ENCODE measurements at regions not wholly inside any gene's neighbourhood (a gene's known extent, or its start where the extent isn't known, plus 50 kb on each side); places are given as distances from the start of the nearest gene placed in this dataset.
"Not testable (repeated sequence)": the region's sequence is repeated elsewhere in the genome, so short reads cannot be mapped to it uniquely, and the experiment has no call there.

DNA sequence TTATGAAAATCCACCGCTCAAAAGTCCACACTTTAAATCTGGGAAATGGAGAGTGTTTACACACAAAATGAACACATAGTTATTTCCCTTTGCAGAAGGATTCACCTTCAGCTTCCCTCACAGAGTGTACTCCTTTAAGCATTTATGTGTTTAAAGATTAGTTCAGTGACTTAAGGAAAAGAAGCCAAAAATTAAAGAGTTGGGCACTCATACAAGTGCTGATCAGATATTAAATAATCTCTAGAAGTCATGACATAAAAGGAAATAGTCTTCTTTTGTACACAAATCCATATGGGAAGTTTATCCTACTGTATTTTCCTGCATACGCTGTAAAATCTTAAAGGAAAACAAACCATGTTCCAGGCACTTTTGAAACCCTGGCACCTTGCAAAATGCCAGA lies 174.2 kb downstream of the LNPK start:
- no peak for DNase-seq

DNA sequence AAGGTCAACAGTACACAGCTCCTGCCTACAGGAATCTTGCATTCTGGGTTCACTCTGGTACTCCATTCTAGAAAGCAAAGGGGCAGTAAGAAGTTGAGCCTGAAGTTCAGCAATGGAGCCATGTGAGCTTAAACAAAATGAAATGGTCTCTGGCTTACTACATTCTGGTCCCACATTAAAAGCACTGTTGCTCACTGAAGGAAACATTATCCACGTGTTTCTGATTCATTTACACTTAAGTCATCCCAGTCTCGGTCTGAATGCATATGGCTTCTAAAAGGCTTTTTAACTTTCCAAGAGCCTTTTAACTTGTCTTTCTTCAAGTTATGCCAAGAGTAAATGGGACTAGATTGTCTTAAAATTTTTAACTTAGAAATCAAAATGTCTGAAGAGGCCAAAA lies 177.8 kb downstream of the LNPK start:
- no peak for DNase-seq

DNA sequence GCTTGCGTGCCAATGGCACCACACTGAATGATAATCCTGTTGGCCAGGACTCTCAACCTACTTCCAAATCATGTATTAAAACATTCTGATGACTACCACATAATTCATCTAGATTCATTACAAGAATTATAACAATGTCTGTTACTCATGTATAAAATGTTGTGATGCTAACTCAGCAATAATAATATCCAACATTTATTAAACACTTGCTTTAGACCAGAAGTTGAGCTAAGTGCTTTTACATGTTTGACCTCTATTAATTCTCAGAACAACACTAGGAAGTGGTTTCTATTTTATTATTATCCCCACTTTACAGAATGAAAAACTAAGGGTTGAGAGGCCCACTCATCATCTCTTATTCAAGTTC lies 178.4 kb downstream of the LNPK start:
- DNase-seq = no peak

DNA sequence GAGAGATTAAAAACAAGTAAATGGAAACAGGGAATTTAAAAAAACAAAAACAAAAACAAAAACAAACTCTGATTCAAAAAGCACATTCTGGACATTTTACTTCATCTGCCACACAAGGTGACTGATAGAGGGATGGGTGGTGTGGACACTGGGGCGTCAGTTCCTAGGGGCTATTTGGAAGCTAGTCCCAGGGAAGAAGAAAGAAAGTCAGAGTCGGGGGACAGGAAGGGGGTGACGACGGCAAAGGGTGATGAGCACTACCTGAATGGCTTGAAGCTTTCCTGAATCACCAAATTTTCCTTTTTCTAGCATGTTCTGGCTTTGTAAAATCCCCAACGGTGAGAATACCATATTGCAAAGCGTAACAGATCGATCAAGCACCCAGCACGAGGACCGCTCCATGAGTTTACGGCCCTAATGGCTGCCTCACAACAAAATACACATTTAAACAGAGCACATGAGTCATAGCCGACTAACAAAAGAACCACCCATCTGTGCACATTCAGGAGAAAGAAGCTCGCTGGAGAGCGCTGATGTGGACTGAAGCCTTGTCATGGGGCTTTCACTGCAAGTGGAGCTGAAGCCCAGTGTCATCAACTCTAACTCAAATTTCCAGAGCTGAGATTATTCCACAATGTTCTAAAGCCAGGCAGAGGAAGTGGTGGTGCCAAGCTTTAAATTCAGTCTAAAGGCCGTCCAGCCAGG lies 178.9 kb downstream of the LNPK start:
- DNase-seq = no peak

DNA sequence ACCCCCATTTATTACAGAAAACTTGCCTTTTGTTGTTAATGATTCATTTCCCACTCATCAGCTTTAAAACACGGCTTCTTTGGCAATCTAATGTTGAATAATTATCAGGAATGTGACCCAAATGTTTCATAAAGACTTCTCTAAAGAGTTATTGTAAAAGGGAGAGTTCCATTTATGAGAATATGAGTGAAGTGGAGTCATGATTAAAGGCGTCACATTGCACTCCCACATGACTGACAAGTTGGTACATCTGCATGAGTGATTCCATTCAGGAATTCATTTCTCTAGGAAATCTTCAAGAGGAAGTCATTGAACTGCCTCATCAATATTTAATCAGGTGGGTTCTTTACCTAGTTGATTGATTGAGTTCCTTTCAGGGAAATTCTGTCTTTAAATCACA lies 184.8 kb downstream of the LNPK start:
- DNase-seq = no peak

DNA sequence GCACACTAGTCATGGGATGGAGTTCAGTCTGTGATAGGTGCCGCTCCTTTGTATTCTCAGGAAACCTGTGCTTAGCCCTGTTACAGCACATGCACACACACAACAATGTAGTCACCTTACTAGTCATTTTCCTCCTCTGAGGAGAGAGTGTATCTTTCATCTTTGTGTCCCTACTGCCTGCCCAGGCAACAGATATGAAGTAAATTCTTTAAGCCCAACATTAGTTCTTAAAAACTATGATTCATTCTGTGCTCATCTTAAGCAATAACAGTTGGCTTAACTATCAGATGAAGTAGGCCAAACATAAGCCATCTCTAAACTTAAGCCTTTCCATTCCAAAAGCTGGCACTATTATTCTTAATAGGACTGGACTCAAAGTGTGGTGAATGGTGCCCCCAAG lies 186.5 kb downstream of the LNPK start:
- no peak for DNase-seq

DNA sequence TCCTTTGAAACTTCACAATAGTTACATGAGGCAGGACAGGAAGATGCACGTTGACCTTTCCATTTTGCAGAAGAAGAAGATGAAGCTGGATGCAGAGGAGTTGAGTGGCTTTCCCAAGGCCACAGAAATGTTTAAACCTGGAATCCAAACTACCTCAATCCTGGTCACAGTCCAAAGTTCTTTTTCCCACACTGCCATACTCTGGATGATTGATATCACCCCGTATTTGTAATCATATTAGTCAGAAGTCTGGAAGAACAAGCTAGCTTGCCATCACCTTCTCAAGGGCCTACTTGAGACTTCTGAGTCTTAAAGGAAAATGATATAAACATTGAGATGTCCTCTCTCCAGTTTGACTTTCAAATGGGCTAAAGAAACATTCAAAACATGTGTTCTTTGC lies 190.1 kb downstream of the LNPK start:
- no peak for DNase-seq

DNA sequence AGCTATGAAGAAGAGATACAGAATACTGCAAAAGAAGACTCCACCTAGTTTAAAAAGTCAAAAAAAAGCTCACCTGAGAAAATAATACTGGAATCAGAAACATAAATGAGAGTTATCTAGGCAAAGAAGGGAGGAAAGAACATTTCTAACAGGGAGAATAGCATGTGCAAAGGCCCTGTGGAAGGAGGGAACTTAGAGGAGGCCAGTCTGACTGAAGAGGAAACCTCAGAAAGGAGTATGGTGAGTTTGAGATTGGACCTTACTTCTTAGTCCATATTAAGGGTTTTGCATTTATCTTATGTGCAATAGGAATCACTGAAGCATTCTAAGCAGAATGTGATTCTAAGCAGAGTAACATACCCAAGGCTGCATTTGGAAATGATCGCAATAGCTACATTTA lies 193.2 kb downstream of the LNPK start:
- no peak for DNase-seq

DNA sequence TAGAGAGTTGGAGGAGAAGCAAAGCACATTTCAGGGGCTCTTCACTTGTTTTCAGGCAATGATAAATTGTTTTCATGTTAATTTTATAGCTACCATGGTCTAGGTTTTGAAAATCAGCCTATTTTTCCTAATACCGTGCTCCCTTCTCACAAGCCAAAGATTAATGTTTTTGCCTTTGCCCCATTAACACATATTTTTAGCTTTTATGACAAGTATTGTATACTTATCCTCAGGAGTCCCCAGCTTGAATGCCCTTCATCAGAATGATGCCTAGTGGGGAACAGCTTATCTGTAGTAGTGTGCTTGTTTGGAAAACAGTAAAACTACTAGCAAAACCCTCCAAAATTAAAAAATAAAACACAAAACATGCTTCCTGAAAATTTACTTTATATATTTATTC lies 194.0 kb downstream of the LNPK start:
- no peak for DNase-seq

DNA sequence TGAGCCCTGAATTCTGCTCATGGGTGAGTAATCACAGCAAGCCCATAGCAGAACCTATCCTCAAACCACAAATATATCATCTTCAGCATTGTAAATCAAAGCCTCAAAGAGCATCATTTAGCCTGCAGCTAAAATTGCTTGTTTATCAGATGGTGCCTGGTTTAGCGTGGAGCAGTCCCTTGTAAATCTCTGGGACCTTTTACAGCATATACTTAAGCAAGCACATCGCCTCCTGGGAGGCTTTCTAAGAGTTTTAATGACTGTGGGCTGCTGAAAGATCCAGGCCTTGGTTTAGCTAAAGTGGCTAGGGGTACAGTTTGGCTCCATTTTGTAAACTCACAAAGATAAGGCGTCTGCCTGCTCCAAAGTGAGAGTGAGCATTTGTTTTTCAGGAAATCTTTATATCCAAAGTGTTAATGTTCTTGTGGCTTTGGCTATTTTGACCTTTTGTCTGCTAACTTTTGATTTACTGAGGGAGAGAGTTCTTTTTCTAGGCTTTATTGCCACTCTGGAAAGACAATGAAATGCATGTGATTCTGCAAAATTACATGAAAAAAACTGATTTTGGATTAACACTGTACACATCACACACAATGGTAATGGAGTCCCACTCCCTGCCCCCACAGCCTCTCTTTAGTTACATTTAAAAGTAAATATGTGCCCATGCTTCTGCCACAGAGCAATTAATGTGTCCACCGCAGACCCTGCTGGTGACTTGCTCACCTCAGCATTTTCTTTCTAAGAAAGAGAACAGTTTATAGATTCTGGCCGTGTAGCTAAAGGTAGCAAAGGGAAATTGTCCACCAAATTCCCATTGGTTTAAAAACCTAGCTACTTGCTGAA lies 194.8 kb downstream of the LNPK start:
- no peak for DNase-seq

DNA sequence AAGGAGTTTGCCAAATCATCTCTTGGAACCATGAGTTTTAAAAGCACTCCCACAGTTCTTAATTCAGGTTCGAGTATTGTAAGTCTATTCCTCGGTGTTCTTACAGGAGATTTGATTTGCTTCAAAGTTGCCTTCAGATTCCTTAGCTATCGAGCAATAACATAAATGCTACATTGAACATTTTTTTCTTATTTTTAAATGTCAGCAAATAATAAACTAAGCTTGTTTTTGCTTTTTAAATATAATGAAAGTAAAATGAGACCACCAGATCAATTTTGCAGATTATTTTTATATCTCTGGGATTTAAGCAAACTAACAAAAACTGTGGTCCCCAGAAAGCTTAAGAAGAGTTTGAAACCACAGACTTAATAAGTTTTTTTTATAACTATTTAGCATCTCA lies 195.5 kb downstream of the LNPK start:
- no peak for DNase-seq

DNA sequence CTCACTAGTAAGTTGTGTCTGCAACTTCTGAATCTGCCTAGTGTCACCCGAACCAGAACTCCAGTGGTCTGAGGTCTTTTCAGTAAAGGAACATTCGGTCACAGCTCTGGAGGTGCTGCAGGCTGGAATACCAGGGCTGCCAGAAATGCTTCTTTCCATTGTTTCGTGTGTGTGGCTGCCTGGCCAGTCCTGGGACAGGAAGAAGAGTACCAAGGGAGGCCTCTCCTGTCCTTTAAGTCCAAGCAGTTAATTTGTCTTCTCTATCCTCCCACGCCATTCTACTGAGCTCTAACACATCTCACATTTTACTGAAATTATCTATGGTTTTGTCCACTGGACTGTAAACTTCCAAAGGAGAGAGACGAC lies 196.0 kb downstream of the LNPK start:
- no peak for DNase-seq

DNA sequence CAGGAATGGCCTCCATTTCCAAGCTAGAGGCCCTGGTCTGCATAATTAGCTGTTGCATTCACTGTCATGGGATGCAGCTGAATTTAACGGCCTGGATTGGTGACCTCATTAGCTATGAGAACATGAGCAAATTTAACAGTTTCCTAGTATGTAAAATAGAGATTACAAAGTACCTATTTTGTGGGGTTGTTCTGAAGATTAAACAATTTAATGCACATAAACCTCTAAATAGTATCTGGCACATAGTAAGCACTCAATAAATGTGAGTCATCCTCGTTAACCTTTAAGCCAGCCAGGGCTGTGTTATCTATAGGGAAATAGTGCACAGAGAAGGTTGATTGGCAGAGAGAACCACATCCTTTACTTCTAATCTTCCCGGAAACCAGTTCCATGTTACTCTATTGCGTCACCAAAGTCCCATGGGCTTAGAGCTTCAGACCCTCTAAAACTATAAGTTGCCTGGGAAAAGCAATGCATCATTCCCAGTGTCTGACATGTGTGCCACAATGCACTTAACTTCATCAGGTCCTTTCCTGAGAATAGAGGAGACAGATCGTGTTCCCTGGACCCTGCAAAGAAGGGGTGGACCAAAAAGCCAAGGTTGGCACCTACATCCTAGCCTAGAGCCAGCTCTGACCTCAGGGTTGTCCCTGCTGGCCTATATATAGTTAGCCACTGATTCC lies 196.5 kb downstream of the LNPK start:
- DNase-seq = no peak

DNA sequence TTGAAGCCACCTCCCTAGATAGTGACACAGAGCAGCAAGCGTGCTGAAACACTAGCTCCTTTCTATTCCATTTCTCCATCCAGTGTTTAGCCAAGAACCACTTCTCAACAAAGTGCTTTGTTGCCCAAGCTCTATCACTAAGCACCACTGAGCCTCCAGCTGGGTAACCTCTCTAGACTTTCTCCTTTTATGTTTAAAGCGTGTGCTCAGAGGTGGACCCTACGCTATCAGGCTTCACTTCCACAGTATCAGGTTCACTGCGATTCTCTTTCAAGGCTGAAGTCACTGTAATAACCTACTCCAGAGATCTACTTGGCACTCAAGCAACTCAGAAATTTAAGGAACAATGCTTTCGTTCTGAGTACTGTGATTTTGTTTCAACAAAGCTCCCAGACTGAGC lies 197.9 kb downstream of the LNPK start:
- no peak for DNase-seq

DNA sequence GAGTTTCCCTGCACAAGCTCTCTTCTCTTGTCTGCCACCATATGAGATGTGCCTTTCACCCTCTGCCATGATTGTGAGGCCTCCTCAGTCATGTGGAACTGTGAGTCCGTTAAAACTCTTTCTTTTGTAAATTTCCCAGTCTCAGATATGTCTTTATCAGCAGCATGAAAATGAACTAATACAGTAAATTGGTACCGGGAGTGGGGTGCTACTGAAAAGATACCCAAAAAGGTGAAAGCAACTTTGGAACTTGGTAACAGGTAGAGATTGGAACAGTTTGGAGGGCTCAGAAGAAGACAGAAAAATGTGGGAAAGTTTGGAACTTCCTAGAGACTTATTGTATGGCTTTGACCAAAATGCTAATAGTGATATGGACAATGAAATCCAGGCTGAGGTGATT lies 205.6 kb downstream of the LNPK start:
- DNase-seq = not testable (repeated sequence)

DNA sequence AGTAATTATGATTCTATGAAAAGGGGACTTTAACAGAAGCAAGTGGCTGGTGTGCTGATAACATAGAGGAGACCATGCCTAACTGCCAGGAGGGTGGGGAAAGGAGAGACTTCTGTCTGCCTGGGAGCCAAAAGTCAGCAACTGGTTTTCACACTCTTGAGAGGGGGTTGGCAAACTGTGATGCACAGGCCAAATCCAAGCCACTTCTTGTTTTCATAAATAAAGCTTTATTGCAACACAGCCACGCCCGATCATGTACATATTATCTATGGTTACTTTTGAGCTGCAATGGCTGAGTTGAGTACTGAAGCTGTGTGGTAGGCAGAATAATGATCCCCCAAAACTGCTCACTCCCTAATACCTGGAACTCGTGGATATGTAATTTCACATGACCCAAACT lies 208.4 kb downstream of the LNPK start:
- DNase-seq = no peak

DNA sequence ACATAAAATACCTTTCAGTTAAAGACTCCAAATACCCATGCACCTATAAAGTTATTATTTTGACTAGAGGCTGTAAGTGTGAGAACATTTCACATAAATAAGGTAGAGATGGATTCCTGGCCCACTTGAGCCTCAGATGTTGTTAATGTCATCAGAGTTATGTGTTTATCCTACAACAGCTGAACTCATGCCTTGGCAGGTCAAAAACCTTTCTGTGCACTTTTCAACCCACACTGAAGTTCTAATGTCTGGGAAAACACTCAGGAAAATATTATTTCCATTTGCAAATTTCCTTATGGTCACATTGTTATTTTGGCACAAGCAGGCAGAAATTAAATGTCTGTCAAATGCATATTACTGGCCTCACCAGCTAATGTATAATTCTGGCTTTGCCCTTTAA lies 209.2 kb downstream of the LNPK start:
- DNase-seq = no peak

DNA sequence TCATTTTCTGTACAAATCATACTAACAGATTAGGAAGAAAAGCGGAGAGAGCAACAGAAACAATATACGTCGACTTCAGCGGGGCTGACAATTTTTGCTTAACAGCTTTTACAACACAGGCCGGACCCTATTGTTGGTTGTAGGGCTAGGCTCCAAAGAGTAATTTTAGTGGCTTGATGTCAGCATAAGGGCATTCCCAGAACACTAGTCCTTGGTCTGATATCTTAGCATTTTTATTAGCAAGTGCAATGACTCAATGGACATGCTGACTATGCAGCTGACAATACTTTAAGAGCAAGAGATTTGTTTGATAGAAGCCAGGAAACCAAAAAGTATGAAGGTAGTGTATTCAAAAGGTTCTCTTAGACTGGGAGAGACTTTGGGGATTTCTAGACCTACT lies 209.9 kb downstream of the LNPK start:
- DNase-seq = no peak

DNA sequence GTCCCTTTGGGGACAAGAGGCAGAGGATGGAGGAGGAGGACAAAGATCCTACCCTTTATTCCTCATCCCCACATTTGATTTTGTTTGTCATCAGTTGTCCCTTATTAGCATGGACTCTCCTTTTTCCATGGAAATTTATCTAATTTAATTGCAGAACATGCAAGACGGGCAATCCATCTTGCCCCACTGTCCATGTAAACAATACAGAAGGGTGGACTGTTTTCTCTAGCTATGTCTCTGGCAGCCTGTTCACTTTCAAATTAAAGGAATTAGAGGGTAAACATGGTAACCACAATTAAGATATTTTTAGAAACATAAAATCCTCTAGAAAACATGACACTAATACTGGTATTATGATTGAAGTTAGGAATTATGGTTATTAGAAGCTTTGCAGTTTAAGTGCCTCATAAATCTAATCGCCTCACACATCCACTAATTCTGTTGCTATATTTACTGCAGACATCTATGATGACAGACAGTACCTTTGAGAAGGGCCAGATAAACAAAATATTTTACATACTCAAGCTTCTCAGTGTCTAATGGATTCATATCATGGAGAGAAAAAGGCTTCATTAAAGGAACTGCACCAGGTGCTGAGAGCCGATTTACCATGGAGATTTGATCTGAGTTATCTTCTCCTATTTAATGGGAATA lies 215.5 kb downstream of the LNPK start:
- DNase-seq = no peak

DNA sequence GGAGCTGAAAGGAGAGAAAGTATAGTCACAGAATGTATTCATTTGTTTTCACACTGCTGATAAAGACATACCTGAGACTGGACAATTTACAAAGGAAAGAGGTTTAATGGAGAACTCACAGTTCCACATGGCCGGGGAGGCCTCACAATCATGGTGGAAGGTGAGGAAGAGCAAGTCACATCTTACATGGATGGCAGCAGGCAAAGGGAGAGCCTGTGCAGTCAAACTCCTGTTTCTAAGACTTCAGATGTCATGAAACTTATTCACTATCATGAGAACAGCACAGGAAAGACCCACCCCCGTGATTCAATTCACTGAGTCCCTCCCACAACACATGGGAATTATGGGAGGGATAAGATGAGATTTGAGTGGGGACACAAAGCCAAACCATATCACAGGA lies 224.7 kb downstream of the LNPK start:
- not testable (repeated sequence) for DNase-seq

DNA sequence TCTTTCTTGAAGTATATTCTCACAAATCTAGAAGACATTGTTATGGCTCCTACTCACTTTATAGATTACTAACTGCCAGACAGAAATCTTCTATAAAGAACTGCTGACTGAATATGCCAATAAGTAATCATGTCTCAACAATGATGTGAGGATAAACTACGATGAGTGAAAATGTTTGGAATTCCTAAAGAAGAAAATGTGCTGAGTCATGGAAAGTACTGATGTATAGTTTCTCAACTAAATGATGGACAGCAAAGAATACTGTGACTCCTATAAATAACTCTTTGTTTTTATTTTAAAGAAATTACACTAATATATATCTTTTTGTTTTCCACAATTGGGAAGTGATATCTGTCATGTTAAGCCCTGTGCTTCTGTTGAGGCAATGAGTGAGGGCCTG lies 232.9 kb downstream of the LNPK start:
- DNase-seq = no peak

DNA sequence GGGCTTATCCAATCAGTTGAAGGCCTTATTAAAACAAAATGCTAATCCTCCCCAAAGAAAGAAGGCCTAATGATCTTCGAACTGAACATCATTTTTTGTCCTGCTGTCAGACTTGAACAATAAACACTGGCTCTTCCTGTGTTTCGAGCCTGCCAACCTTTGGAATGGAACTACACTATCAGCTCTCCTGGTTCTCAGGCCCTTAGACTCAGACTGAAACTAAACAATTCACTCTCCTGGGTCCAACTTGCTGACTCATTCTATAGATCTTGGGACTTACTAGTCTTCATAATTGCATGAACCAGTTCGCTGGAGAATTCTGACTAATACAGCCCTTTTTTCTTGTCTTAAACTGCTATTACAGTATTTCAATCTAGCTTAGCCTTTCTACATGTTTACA lies 235.2 kb downstream of the LNPK start:
- peak; percentile 9 for DNase-seq

DNA sequence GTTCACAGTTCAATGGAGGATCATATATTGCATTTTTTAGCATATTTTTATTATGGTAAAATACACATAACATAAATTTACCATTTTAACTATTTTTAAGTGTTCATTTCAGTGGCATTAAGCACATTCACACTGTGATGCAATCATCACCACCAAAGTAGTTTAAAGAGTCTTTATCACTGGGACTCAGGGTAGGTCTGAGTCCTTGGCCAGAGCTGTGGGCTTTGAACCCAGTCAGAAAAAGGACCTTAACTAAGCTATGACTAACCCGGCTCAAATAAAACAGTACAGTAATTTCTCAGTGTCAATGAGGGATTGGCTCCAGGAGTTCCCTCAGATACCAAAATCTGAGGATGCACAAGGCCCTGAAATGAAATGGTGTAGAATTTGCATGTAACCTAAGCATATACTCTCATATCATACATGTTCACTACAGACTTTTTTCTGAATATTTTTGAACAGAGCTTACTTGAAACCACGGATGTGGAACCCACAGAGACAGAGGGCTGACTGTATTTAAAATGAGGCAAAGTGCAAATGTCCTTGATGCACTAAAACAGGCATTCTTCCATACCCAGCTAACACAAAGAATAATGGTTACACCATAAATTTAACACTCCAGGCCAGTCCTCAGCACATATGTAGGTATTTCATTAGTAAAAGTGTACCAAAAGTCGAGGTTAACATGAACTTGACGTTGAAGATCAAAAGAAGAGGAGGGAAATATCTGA lies 246.2 kb downstream of the LNPK start:
- no peak for DNase-seq

Measured in activated CD4-positive, alpha-beta T cell treated with anti-CD3 and anti-CD28 coated beads, Interleukin-10, Interleukin-2, amounts not matched to agents 100 ng/mL and 50 ng/mL, durations not matched to agents 16 hours and 8 hours (primary cell).